A673 (cell line): ENCODE measurements at regions not wholly inside any gene's neighbourhood (a gene's known extent, or its start where the extent isn't known, plus 50 kb on each side); places are given as distances from the start of the nearest gene placed in this dataset.
"Not testable (repeated sequence)": the region's sequence is repeated elsewhere in the genome, so short reads cannot be mapped to it uniquely, and the experiment has no call there.

Experiments
- BruUV-seq: library from RNA; stranded (reverse); fragments of 400-500 nt; replicated peaks from 2 replicates; lab custom pipeline; 2021; lab: Mats Ljungman, UMichigan
- CTCF ChIA-PET: fragments of 300-600 bp; sonication (Branson Sonifier 250); formaldehyde crosslinking; loops from one replicate; lab custom pipeline; 2022; ENCODE audit warnings: antibody characterized with exemption; lab: Charles Lee
- POLR2A ChIA-PET: fragments of 300-600 bp; sonication (Branson Sonifier 250); formaldehyde crosslinking; loops from one replicate; lab custom pipeline; 2022; ENCODE audit warnings: antibody characterized with exemption; ENCODE audit not compliant: low non-redundant PET; lab: Charles Lee
- DNase-seq: peaks from one replicate; pipeline ENCODE4 v3.0.0-alpha.2; 2015; ENCODE audit warnings: low spot score
- H3K27ac ChIP-seq: fragments of 200-600 bp; sonication (generic); 2 replicates; pipeline ENCODE4 v1.5.1; 2016; ENCODE audit warnings: mixed run types, low read depth, mild to moderate bottlenecking, mixed read lengths, antibody characterized with exemption, low read length; ENCODE audit not compliant: poor library complexity, severe bottlenecking
- H3K27me3 ChIP-seq: fragments of 200-600 bp; sonication (generic); replicated peaks from 2 replicates; pipeline ENCODE4 v1.6.1; 2017; ENCODE audit warnings: mixed run types, low read depth, mild to moderate bottlenecking, mixed read lengths, antibody characterized with exemption, low read length; ENCODE audit not compliant: insufficient read depth, poor library complexity
- H3K36me3 ChIP-seq: fragments of 200-600 bp; sonication (generic); 2 replicates; pipeline ENCODE4 v1.6.1; 2016; ENCODE audit warnings: mixed run types, mild to moderate bottlenecking, mixed read lengths, antibody characterized with exemption, low read length; ENCODE audit not compliant: insufficient read depth, poor library complexity, severe bottlenecking
- H3K4me1 ChIP-seq: fragments of 200-600 bp; sonication (generic); 2 replicates; pipeline ENCODE4 v1.6.1; 2017; ENCODE audit warnings: mixed run types, mild to moderate bottlenecking, mixed read lengths, antibody characterized with exemption, low read length; ENCODE audit not compliant: insufficient read depth, poor library complexity, severe bottlenecking
- H3K4me3 ChIP-seq: fragments of 200-600 bp; sonication (generic); 2 replicates; pipeline ENCODE4 v1.5.1; 2016; ENCODE audit warnings: low read depth, mixed run types, mild to moderate bottlenecking, mixed read lengths, low read length; ENCODE audit not compliant: poor library complexity, severe bottlenecking
- H3K9me3 ChIP-seq: fragments of 200-600 bp; sonication (generic); 2 replicates; pipeline ENCODE4 v1.6.1; 2016; ENCODE audit warnings: mixed run types, low read depth, mild to moderate bottlenecking, mixed read lengths, antibody characterized with exemption, low read length; ENCODE audit not compliant: poor library complexity, severe bottlenecking
- CTCF ChIP-seq: fragments of 300-800, 200-600 bp; sonication (generic); conservative IDR thresholded peaks from 2 replicates; pipeline ENCODE4 v1.5.1; 2017; ENCODE audit warnings: low read depth, mild to moderate bottlenecking, antibody characterized with exemption, low read length, moderate library complexity, mixed read lengths
- EZH2 ChIP-seq: fragments of 200-600 bp; sonication (generic); IDR thresholded peaks from 2 replicates; pipeline ENCODE4 v1.6.1; 2017; ENCODE audit warnings: borderline replicate concordance, low read depth, mild to moderate bottlenecking, mixed read lengths, antibody characterized with exemption, low read length; ENCODE audit not compliant: poor library complexity, severe bottlenecking
- intact Hi-C: fragments of 100-400 bp; cut with micrococcal nuclease; formaldehyde crosslinking; loops from one replicate; pipeline ENCODE4 v1.10.0; 2022; ENCODE audit not compliant: unreplicated experiment

DNA sequence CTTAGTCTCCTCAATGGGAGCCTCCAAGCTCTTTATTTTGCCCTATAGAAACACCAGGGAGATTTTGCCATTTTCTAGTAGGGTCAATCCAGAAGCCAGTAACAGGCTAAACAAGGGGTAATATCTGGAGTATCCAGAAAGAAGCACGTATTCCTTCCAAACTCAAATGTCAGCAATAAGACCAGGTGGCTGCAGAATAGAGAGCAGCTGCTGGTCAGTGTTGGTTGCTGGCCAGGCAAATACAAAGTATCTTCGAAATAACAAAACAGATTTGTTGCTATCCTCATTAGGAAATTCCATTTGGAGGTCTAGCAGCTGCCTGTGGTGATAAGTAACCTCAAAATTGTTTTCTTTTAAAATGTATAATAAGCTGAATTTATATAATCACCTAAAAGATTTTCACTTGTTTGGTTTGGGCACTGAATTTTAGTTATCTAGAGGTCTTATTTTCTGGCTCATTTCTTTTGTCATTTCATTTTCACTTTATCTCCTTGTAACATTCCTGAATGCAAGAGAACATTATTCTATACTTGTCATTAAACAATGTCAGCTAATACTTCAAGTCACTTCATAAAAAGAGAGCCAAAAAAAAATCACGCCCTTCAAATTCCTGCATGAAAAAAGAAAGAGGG lies 320.6 kb downstream of the DTHD1 start:
- Histone ChIP-seq H3K36me3 (no peaks in the 10 kb centered on the region), H3K4me1 (no peaks in the 10 kb centered on the region), H3K9me3 (peaks cover 14% of the 10 kb centered on the region), H3K27ac (no peak overlapping the region), H3K27me3 (no peaks in the 10 kb centered on the region), H3K4me3 (no peak overlapping the region)
- no TSS peak for BruUV-seq
- TF ChIP-seq EZH2 (no peak), CTCF (no peak)
- ChIA-PET POLR2A (no interaction called here), CTCF (no interaction called here)
- intact Hi-C loops: no loop called here
- DNase-seq: no peak

DNA sequence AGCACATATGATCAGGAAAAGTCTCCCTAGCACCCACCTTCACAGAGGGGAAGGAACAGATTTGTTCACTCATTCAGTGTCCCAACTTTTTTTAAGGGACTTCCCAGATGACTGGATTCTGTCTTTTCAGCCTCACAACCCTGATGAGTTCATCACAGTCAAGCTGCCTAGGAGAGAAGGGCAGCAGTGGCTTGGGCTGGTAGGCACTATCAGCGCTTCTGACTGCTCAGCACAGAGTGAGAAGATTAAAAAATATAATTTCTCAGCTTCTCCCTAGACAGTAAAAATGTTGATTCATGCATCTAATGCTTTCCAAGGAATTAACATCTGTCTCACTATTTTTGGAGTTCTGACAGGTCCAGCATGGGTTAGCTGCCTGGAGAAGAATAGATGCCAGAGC lies 328.2 kb downstream of the DTHD1 start:
- Histone ChIP-seq H3K9me3 (peaks cover 13% of the 10 kb centered on the region), H3K27me3 (no peaks in the 10 kb centered on the region), H3K36me3 (no peaks in the 10 kb centered on the region), H3K27ac (no peak overlapping the region), H3K4me1 (no peaks in the 10 kb centered on the region), H3K4me3 (no peak overlapping the region)
- intact Hi-C loops: no loop called here
- no peak for TF ChIP-seq EZH2
- TF ChIP-seq CTCF: no peak
- no peak for DNase-seq
- BruUV-seq: no TSS peak
- CTCF ChIA-PET: no interaction called here
- POLR2A ChIA-PET: no interaction called here

GRCh38 chr4:36610628-36611027 lies 329.2 kb downstream of the DTHD1 start:
- intact Hi-C loops: no loop called here
- BruUV-seq: no TSS peak
- Histone ChIP-seq H3K4me3 (no peak overlapping the region), H3K36me3 (no peaks in the 10 kb centered on the region), H3K4me1 (no peaks in the 10 kb centered on the region), H3K27me3 (no peaks in the 10 kb centered on the region), H3K27ac (no peak overlapping the region), H3K9me3 (peaks cover 4% of the 10 kb centered on the region)
- TF ChIP-seq CTCF (no peak), EZH2 (no peak)
- DNase-seq: no peak
- CTCF ChIA-PET: no interaction called here
- POLR2A ChIA-PET: no interaction called here

DNA sequence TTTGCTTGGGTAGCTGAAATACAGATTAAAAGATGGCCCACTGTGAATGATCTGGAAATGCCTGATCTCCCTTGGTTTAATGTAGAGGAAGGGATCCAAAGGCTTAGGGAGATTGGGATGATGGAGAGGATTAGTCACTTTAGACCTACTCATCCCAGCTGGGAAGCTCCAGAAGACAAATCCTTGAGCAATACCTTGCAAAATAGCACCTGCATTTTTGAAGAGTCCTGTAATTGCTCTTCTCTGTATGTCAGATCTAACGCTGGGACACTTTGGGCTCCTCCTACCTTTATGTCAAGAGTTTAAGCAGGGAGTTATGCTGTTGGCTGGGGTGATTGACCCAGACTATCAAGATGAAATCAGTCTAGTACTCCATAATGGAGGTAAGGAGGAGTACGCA lies 331.7 kb downstream of the DTHD1 start:
- H3K4me3 ChIP-seq, intact Hi-C loops, H3K27ac ChIP-seq, H3K9me3 ChIP-seq, DNase-seq, POLR2A ChIA-PET, H3K36me3 ChIP-seq, H3K27me3 ChIP-seq, CTCF ChIA-PET, BruUV-seq, H3K4me1 ChIP-seq: not testable (repeated sequence)
